ENCODE measurements at regions not wholly inside any gene's neighbourhood (a gene's known extent, or its start where the extent isn't known, plus 50 kb on each side); places are given as distances from the start of the nearest gene placed in this dataset.

- H3K27ac ChIP-seq (ENCODE audit: low read depth in 1 of 2, low read length in 2 of 2): no peak overlapping the region
- DNase-seq: no peak
- TF ChIP-seq CTCF (IDR thresholded peaks at IDR 0.05): no peak
- Mint-ChIP-seq H3K36me3 (no peaks in the 10 kb centered on the region), H3K27me3 (ENCODE audit: low read depth in 3 of 3) (no peaks in the 10 kb centered on the region), H3K27ac (no peak overlapping the region), H3K4me1 (no peaks in the 10 kb centered on the region), H3K9me3 (peaks cover 0 to 3% (median 0%) of the 10 kb centered on the region in 7 donors), H3K4me3 (no peak overlapping the region)
- no peak overlapping the region for H3K9ac ChIP-seq (ENCODE audit: insufficient read depth, low read length, poor library complexity, severe bottlenecking)
- H3K27me3 ChIP-seq (ENCODE audit: control insufficient read depth in 2 of 2, insufficient read depth in 2 of 2, low read length in 2 of 2): no peaks in the 10 kb centered on the region
- intact Hi-C loops (cut with micrococcal nuclease): no loop called here
- H4K20me1 ChIP-seq (ENCODE audit: insufficient read depth, low read length): no peaks in the 10 kb centered on the region
- no peaks in the 10 kb centered on the region for H3K79me2 ChIP-seq (ENCODE audit: insufficient read depth, low read length)
- no peaks in the 10 kb centered on the region for H3K4me1 ChIP-seq (ENCODE audit: control insufficient read depth in 1 of 2, insufficient read depth in 2 of 2, low read length in 2 of 2)
- 61% methylated on average over 2 of the region's 4 CpGs for WGBS (ENCODE audit: insufficient coverage)
- H3K4me2 ChIP-seq (replicated peaks; ENCODE audit: extremely low read depth, low read length, poor library complexity, severe bottlenecking): no peak overlapping the region
- peaks cover 0 to 2% of the 10 kb centered on the region in 2 donors for H3K9me3 ChIP-seq (replicated peaks in 1 of 2; ENCODE audit: control insufficient read depth in 1 of 2, insufficient read depth in 1 of 2, low read length in 2 of 2)
- H2AFZ ChIP-seq (ENCODE audit: insufficient read depth, low read depth, low read length, poor library complexity, severe bottlenecking): no peak overlapping the region
- H3K36me3 ChIP-seq (replicated peaks in 1 of 2; ENCODE audit: control insufficient read depth in 1 of 2, insufficient read depth in 2 of 2, low read length in 2 of 2): no peaks in the 10 kb centered on the region
- H3K4me3 ChIP-seq (replicated peaks in 1 of 3; ENCODE audit: low read depth in 2 of 3, low read length in 3 of 3): no peak overlapping the region
Measured at GRCh38 chr18:71878226-71878625, 665.9 kb downstream of the CBLN2 start.

- Histone ChIP-seq H3K4me2 (replicated peaks; ENCODE audit: extremely low read depth, low read length, poor library complexity, severe bottlenecking) (no peak overlapping the region), H3K27me3 (ENCODE audit: control insufficient read depth in 2 of 2, insufficient read depth in 2 of 2, low read length in 2 of 2) (no peaks in the 10 kb centered on the region), H2AFZ (ENCODE audit: insufficient read depth, low read depth, low read length, poor library complexity, severe bottlenecking) (no peak overlapping the region), H4K20me1 (ENCODE audit: insufficient read depth, low read length) (no peaks in the 10 kb centered on the region), H3K79me2 (ENCODE audit: insufficient read depth, low read length) (no peaks in the 10 kb centered on the region), H3K27ac (ENCODE audit: low read depth in 1 of 2, low read length in 2 of 2) (no peak overlapping the region), H3K9ac (ENCODE audit: insufficient read depth, low read length, poor library complexity, severe bottlenecking) (no peak overlapping the region), H3K4me3 (replicated peaks in 1 of 3; ENCODE audit: low read depth in 2 of 3, low read length in 3 of 3) (no peak overlapping the region), H3K4me1 (ENCODE audit: control insufficient read depth in 1 of 2, insufficient read depth in 2 of 2, low read length in 2 of 2) (no peaks in the 10 kb centered on the region), H3K9me3 (replicated peaks in 1 of 2; ENCODE audit: control insufficient read depth in 1 of 2, insufficient read depth in 1 of 2, low read length in 2 of 2) (peaks cover 0 to 5% of the 10 kb centered on the region in 2 donors), H3K36me3 (replicated peaks in 1 of 2; ENCODE audit: control insufficient read depth in 1 of 2, insufficient read depth in 2 of 2, low read length in 2 of 2) (no peaks in the 10 kb centered on the region)
- no peak for TF ChIP-seq CTCF (IDR thresholded peaks at IDR 0.05)
- Mint-ChIP-seq H3K27ac (no peak overlapping the region), H3K9me3 (peaks cover 0 to 3% (median 2%) of the 10 kb centered on the region in 7 donors), H3K4me1 (no peaks in the 10 kb centered on the region), H3K36me3 (no peaks in the 10 kb centered on the region), H3K27me3 (ENCODE audit: low read depth in 3 of 3) (no peaks in the 10 kb centered on the region), H3K4me3 (no peak overlapping the region)
- intact Hi-C loops (cut with micrococcal nuclease): no loop called here
- WGBS (ENCODE audit: insufficient coverage): no CpG with 5 or more reads among the region's 4 CpGs
- no peak for DNase-seq
Measured at GRCh38 chr18:71873695-71874094, 670.4 kb downstream of the CBLN2 start.

All from CD14-positive monocyte (primary cell).